HG03442 (cell line): ENCODE measurements at regions not wholly inside any gene's neighbourhood (a gene's known extent, or its start where the extent isn't known, plus 50 kb on each side); places are given as distances from the start of the nearest gene placed in this dataset.

Source experiments
- ATAC-seq: cut with Tn5 transposase; IDR thresholded peaks from one replicate; pipeline ENCODE4 v1.9.1; 2021; ENCODE audit warnings: mild to moderate bottlenecking, moderate library complexity; ENCODE audit not compliant: unreplicated experiment

- no peak for ATAC-seq
Observed at GRCh38 chr4:45647823-45648222, 476.0 kb downstream of the GABRG1 start.

DNA sequence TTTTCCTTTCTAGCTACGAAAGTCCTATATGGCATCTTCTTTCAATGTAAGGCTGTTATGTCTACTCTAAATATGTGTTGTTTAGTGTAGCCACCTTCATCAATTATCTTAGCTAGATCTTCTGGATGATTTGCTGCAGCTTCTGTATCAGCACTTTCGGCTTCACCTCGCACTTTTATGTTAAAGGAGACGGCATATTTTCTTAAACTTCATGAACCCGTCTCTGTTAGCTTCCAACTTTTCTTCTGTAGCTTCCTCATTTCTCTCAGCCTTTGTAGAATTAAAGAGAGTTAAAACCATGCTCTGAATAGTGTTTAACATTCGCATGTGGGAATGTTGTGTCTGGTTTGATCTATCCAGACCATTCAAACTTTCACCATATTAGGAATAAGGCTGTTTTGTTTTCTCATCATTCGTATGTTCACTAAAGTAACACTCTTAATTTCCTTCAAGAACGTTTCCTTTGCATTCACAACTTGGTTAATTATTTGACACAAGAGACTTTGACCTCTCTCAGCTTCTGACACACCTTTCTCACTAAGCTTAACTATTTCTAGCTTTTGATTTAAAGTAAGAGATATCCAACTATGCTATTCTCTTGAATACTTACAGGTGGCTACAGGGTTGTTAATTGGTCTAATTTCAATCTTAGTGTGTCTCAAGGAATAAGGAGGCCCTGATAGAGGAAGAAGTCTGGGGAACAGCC, 476.8 kb downstream of the GABRG1 start:
- no peak for ATAC-seq

GRCh38 chr4:45640281-45640680, 483.6 kb downstream of the GABRG1 start:
- ATAC-seq = no peak

DNA sequence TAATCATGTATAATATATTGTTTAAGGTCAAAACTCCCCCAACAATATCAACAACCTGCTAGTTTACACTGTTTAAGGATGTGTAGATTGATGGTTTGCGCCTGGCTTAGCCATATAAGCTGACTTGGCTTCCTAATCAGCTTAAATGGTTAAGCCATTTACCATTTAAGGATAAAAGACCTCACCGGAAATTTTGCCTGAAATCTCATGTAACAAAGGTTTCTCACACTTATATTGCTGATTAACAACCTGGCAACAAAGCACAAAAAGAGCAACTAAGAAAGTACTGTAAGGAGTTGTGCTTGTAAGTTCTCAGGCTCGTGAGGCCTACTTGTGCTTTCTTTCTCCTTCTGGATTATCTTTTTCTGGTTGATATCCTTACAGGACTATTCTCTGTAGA, 485.2 kb downstream of the GABRG1 start:
- ATAC-seq = no peak

GRCh38 chr4:45636175-45636574, 487.7 kb downstream of the GABRG1 start:
- no peak for ATAC-seq

DNA sequence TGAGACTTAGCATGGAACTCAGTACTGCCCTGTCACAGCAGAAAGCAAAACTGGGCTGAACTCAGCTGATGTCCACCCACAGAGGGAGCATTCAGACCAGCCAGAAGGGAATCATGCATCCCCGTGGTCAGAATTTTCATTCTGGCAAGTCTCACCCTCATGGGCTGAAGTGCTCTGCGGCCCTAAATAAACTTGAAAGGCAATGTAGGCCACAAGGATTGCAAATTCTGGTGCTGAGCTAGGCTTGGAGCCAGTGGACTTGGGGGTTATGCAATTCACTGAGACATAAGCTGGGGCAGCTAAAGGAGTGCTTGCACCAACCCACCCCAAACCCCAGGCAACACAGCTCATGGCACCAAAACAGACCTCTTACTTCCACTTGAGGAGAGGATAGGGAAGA, 494.1 kb downstream of the GABRG1 start:
- no peak for ATAC-seq

- ATAC-seq = no peak
Observed at GRCh38 chr4:45621971-45622370, 501.9 kb downstream of the GABRG1 start.

DNA sequence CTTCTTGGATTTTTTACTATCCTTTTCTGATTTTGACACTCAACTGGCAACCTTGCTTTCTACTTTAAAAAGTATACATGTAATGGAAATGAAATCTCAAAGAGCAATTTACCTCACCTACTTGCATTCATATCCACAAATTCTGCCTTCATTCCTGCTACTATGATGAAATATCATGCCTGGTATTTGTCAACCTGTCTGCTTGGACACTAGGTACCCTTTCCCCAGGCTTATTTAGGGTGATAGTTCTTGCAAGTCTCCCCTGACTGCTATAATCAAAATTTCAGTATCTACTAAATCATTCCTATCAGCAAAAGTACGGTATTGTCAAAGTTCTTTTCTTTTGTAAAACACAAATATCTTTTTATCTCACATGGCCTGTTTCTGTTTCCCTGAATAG, 503.0 kb downstream of the GABRG1 start:
- ATAC-seq = no peak

- no peak for ATAC-seq
Observed at GRCh38 chr4:45596379-45597101, 527.3 kb downstream of the GABRG1 start.

GRCh38 chr4:45580334-45580733, 543.5 kb downstream of the GABRG1 start:
- ATAC-seq = no peak

GRCh38 chr4:45578874-45579273, 545.0 kb downstream of the GABRG1 start:
- ATAC-seq = no peak

DNA sequence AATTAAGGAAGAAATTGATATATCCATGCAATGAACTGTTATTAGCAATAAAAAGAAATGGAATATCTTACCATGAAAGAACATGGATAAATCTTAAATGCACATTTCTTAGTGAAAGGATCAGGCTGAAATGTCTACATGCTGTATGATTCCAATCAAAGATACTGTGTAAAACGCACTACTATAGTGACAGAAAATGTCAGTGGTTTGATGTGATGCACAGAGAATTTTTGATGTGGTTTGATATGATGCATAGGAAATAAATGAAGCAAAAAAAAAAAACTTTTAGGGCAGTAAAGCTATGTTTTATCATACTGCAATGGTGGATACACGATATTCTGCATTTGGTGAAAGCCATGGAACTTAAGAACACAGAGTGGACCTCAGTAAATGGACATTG, 547.6 kb downstream of the GABRG1 start:
- no peak for ATAC-seq

- ATAC-seq = no peak
Observed at GRCh38 chr4:45569619-45570018, 554.2 kb downstream of the GABRG1 start.

- no peak for ATAC-seq
Observed at GRCh38 chr4:45568694-45569093, 555.2 kb downstream of the GABRG1 start.

- no peak for ATAC-seq
Observed at GRCh38 chr4:45566896-45567603, 556.8 kb downstream of the GABRG1 start.

DNA sequence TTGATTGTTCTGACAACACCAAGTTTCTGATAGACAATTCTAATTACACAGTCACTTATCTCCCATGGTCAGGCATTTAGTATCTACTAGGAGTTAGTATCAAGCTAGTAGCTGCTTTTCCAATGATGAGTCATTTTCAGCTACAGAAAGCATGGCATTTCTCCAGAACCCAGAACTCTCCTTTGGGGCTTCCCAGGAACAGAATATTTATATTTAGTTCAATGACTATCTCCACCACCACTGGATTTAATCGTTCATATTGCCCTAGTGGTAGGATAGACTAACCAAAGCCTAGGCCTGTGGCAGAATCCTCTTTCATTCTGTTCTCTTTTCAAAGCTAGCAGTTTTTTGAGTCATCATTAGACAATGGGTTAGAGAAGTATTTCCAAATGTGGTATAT, 569.4 kb downstream of the GABRG1 start:
- ATAC-seq = no peak

DNA sequence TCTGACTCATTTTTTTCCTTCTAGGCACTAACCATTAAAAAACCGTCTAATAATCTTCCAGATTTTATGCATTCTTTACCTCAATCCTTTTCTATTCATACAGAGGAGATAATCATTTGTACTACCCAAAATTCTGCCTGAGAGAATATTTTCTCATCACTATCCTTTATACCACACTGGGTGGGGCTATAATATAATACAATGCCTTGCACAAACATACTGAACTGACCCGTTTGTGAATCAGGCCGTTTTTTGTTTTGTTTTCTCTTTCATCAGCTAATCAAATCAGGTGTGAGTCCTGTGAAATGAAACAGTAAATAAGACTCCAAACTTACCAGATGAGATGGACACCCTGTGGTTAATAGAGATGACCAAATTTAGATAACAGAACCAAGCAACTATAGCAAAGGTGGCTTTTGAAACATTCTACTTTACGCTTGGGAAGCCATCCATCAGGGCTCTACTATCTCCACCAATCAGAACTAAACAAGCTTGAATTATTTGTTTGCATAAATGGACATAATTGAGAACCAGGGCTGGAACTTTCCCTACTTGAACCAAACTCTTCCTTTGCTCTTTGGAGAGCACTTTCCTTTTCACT, 573.0 kb downstream of the GABRG1 start:
- no peak for ATAC-seq

GRCh38 chr4:45539142-45539814, 584.6 kb downstream of the GABRG1 start:
- ATAC-seq = no peak

- no peak for ATAC-seq
Observed at GRCh38 chr4:45530498-45530897, 593.4 kb downstream of the GABRG1 start.

DNA sequence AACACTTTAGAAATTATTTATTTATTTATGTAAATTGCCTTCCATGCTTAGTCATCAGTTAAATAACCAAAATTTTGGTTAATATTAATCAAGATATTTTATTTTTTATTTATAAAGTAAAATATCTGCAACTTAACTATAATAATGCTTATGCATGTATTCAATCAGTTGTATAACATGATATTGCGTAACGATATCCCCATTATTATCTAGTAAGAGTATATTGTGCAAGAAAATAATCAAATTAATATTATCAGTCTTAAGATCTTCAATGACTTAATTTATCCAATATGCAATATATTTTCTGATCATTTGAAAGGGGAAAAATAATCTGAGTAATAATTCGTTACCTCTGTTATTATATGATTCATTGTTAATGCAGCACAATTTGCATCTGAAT, 596.7 kb downstream of the GABRG1 start:
- ATAC-seq = no peak

GRCh38 chr4:45518832-45519231, 605.0 kb downstream of the GABRG1 start:
- ATAC-seq = no peak
